Activated CD4-positive, alpha-beta T cell treated with anti-CD3 and anti-CD28 coated beads for 48 hours (primary cell): ENCODE measurements at regions not wholly inside any gene's neighbourhood (a gene's known extent, or its start where the extent isn't known, plus 50 kb on each side); places are given as distances from the start of the nearest gene placed in this dataset.
"Not testable (repeated sequence)": the region's sequence is repeated elsewhere in the genome, so short reads cannot be mapped to it uniquely, and the experiment has no call there.

ENCODE experiments used
- DNase-seq: peaks from one replicate; pipeline ENCODE4 v3.0.0-alpha.2; 2020

DNA sequence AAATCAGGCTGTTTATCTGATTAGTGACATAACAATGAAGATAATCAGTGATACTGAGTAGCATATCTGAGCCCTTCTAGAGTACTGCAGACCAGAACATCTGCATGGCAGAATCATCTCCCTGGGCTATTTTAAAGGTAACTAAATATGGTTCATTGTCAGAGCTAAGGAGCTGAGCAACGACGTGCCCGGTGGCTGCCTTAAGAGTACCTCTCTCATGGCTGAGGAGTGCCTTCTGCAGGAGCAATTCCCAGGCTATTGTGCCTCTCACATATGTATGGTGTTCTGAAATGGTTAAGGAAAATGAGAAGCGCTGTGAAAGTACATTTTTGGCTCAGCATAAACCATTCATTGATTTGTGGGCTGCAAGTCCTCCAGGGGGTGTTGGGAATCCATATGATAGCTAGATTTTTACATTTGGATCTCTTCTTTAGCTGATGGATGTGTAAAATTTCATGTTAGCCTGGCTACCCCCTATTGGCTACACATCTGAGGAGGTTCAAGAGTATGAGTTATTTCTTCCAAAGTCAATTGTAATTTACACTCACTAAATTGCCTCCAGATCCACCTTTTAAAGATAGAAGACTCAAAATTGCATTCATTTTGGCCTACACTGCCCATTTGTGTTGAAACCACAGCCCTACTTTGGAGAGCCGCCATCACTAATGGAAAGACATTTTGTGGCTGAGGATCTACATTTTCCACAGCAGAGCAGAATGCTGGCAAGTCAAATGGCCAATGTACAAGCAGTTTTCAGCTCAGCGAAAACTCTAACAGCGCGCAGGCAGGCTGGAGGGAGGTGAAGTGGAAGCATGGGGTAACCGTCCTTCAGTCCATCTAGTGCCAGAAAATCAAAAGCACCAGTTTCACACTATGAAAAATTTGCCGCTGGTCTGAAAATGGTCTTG lies 198.0 kb downstream of the SIM1 start:
- DNase-seq: no peak

DNA sequence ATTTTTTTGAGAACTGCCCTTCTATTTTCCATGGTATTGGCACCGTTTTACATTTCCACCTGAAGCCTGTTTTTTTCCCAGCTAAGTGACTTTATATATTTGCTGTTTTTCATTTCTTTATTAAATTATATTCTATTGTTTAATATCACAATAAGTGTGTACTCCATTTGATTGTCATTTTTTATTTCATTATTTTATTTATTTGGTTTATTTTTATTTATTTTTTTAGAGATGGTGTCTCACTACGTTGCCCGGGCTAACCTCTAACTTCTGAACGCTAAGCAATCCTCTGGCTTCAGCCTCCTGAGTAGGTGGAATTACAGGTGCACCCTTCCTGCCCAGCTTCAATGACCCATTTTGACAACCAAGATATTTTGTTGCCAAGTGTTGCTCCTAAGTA lies 202.6 kb downstream of the SIM1 start:
- no peak for DNase-seq

DNA sequence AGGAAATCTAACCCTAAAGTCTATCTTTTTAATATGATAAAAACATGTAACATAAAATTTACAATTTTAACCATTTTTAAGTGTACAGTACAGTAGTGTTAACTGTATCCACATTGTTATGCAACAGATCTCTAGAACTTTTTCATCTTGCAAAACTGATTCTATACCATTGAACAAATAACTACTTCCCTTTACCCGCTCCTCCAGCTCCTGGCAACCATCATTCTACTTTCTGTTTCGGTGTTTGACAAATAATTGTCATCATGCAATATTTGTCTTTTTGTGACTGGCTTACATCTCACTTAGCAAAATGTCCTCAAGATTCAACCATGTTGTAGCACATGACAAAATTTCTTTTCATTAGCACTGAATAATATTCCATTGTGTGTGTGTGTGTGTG lies 203.2 kb downstream of the SIM1 start:
- no peak for DNase-seq

DNA sequence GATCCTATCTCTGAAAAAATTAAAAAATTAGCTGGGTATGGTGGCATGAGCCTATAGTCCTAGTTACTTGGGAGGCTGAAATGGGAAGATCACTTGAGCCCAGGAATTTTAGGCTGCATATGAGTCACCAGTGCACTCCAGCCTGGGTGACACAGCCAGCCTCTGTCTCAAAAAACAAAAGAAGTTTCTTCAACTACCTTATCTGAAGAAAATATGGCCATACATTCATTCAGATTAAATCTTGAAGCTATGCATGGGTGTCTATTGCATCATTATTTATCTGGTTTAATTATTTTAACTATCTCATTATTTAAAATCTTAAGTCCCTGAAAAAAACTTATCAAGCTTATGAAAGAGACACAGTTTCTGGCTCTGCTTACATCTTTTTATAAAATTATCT lies 204.1 kb downstream of the SIM1 start:
- no peak for DNase-seq

DNA sequence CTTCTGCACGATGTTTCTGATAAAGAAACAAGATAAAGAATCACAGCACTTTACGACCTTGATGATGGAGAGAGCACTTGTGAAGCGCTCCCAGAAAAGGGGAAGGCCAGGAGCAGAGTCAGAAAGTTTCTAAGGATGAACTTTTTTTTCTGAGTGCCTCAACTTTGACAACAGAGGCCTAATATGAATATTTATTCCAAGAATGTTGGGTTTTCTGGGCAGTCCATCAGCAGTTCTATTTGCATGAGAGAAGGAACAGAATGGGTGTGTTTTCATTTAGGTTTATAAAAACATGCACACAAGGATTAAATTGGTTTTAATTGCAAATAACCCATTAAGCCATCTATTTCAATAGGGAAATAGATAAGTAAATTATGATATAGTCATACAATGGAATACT lies 204.9 kb downstream of the SIM1 start:
- no peak for DNase-seq

DNA sequence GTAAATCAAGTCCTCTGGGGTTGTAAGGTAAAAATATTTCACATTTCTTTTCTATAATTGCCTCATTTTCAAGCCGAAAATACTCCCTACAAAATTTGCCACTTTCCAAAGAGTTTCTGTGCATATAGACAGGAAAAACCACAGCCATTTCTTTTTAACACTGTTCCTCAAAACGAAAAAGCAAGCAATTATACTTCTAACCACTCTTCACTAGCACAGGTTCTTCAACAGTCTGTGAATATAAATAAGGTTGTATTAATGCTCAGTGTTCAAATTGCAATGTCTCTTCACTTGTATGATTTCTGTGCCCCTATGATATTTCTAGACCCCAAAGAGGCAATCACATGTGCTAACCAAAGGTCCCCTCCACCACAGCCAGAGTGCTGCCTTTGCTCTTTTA lies 206.0 kb downstream of the SIM1 start:
- no peak for DNase-seq

DNA sequence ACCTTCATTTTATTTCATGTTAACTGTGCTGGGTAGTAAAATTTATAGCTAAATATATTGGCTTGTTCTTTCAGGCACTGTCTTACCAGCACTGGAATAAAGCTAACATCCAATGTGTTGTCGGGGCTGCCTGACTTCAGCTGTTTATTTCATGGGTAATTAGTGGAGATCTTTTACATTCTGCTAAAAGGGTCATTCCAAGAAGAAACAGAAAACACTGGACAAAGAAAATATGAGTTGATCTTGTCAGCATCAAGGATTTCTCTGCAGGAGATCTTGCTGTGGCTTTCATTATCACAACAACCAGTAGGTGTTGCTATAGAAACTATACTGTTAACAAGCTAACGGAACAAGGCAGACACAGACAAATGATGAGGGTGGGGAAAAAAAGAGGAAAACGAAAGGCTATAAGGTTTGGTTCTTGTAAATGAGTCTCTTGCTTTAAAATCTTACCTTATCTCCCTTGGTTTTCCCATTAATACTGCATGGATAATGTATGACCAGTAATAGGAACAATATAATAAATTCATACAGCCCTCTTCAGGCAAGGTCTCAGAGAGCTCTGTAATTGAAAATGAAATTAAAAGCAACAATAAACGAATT lies 206.8 kb downstream of the SIM1 start:
- DNase-seq: no peak

DNA sequence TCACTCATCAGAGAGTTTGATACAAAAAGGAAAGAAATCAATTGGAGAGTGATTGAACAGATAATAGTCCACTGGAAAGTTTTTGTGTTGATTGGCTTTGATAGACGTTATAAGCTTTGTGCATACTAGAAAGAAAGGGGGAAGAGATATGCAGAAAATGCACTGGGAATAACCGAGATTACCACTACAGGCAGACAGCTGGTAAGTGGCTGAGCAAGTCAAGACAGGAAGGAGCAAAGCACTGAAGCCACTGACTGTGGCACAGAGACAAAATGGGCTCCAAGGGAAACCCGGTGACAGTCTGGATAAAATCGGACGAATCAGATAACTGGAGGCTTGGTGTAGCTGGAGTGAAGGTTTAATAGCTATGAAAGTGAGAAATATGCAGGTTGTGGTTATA lies 209.0 kb downstream of the SIM1 start:
- no peak for DNase-seq

DNA sequence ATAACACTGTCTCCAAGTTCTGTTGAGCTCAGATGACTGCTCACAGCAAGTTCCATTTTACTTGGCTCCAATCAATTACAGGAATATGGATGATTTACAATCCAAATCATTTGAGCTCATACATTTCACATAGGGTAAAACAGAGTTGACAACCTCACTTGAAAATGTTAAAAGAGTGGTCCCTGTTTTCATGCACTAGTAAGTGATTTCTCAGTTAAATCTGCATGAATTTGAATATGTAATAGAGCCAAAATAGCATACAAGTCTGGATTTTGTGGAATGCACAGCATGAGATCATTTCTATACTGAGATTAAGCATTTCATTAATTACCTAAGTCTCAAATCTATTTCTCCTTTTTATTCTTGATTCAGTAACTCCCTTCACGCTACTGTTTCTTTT lies 217.6 kb downstream of the SIM1 start:
- no peak for DNase-seq

DNA sequence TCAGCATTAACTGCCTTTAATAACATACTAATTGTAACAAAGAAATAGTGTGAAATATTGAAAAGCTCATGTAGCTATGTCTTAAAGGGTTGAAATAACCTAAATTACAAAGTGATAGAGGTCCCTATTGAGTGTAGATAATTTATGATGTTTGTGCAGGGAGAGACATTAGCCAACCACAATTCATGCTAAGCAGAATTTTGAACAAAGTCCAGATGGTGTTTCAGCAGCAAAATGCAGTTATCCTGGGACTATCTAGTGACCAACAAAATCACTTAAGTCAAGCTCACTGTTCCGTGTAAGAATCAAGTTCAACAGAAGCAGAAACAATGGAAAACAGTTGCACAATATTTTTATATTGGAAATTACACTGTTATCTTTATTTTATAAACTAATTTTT lies 218.5 kb downstream of the SIM1 start:
- DNase-seq: no peak

DNA sequence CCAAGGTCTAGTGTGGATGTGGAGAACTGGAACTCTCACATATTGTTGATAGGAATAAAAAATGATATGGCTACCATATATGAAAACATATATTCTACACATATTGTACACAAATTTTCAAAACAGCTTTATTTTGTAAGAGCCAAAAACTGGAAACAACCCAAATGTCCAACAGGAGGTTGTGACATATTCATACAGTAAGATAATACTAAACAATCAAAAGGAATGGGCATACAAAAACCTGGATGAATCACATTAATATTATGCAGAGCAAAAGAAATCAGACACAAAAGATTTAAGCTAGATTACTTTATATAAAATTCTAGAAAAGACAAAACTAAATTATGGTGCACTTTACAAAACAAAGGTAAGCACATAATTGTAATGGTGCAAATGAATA lies 223.9 kb downstream of the SIM1 start:
- no peak for DNase-seq

DNA sequence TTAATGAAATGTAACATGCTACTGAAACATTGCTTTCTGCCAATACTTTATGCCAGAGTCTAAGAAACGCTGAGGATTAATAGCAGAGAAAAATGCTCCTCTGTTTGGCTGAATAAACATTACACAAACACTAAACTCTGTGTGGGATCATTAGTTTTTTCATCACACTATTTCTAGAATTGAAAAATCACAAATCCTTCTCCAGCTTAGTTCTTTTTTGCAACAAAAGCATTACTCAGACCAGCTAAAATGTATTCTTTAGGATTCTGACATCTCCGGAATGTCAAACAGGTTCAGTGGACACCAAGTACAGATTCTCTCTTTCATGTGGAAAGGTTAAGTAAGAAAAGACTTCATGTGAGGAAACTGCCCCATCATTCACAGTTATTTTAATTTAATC lies 226.9 kb downstream of the SIM1 start:
- no peak for DNase-seq

DNA sequence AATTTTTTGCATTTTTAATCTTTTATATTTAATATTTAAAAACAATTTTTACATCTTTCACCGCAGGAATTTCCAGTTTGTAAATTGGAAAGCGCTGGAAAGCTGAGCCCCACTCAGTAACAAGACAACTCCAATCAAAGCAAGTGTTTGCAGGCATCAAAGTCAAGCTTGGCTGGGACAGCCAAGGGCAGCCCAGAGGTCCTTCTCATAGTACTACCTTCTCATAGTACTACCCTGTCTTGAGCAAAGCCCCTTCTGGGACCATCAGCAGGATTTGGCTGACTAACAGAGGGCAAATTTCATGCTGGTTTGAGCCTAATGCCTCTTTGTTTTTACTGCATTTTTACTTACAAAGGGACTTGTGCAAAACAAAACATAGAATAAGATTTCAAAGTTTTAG lies 228.3 kb downstream of the SIM1 start:
- DNase-seq: no peak

DNA sequence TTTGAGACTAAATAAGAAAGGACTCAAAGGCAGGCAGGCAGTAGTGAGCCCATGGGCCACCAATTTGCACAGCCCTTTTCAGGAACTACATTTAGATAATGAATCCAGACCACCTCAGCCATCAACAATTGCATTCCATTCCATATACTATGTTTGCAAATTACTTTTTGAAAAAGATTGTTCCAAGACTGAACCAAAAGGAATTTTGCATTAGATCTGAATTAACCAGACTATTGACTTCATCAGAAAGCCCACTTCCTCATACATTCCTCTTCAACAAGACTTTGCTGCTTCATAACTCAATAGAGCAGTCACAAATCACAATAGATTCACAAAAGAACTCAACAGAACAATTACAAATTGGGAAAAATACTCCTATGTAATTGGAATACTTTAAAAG lies 229.1 kb downstream of the SIM1 start:
- DNase-seq: no peak

DNA sequence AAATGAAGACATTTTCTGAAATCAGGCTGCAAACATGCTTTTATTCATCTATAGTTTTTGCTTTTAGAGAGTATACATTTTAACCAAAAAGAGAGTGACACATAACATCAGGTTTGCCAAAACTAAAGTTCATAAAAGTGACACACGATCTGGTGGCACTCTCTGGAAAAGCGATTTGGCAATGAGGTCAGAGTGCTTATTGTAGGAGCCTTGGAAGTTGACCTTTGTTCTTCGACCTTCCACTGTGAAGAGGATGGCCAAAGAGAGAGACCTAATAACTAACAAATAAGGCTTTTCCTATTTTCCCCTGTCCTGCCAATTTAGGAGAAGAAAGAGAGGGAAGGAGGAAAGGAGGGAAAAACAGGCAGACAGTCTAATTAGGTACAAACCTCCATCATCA lies 230.1 kb downstream of the SIM1 start:
- DNase-seq: no peak

DNA sequence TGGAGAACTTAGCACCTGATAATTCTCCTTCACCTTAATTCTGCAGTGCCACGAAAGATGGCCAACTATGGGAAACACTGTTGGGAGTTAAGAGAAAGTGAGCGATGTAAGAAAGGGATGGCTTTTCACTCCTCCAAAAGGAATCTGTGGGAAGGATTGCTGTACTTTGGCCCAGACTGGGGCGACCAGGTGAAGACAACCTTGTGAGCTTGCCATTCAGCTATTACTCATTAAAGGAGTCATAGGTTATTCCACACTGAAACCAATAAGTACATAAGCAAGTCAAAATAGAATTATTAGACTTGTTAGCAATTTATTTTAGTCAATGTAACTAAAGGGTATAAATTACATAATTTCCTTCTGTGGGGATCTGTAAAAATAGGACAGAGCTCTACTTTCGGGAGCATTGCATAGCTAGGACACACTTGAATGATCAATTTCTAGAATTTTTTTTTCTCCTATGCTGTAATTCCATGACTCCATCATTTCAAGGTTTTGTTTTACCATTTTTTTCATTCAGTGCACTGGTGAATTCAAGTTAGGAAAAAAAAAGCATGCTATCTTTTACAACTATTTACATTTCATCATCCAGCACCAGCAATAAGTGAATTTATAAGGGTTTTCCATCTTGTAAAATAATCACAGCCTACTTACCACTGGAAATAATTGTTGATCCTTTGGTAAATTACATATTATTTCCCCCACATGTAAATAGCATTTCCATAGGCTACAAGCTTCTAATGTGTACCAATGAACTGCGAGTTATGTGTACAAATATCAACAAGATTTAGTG lies 231.7 kb downstream of the SIM1 start:
- no peak for DNase-seq

DNA sequence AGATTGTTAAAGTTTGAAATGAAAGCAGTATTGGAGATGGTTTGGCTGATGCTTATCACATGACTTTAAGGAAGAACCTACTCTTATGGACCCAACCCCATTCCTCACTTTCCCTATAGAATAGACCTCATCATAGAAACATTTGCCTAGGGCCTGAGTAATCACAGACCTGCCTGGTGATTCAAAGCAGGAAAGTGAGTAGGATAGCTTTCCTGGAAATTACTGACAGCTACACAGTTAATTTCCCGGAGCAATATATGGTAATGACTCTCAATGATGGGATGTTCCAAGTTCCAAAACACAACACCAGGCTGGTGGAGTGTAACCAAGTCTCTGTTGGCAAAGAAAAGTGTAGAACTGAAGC lies 233.8 kb downstream of the SIM1 start:
- no peak for DNase-seq

DNA sequence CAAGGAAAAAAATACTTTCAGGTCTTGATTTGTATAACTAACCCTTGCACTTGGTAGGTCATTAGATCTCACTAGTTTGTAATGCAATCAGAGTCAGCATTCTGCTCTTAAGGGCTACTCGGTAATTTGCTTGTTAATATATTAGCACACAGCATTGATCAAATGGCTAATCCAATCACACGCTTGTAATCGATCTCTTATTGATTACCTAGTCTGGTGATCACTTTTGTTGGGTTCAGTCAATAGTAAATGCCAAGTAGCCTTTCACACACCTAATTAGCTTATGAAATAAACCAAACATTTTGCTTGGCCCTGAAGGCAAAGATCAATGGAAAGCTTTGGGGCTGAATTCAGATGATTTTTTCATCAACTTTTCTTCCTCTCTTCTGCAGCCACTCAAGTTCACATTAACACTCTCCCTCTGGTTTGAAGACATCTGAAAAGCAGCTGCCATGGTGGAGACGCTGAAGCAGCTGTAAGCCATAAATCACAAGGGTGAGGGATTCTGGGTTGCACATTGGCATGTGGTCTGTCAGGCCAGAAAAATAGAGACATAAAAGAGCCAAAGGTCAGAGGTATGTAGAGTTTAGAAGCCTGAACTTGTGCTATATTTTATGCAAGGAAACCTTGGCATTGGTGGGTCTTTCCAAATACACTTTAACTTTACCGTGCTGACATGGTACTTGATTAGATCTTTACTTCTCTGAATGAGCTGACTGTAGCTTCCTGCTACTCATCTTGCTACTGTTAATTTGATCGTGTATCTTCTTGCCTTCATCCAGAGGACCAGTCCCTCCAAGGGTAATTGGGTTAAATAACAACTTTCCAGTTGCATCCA lies 234.4 kb downstream of the SIM1 start:
- DNase-seq: no peak

DNA sequence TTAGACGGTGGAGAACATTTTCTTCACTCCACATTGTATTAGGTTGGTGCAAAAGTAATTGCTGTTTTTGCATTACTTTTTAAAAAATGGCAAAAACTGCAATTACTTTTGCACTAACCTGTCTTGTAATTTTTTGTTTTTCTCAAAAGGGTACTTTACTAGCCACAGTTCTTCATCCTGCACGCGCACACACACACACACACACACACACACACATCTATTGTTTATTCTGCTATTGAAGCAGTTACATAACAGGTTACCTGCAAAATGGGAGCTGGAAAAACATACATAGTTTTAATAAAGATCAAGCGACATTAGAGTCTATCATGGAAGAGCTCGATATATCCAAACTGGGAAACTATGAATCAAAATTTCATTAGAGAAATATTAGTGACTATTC lies 235.2 kb downstream of the SIM1 start:
- no peak for DNase-seq

DNA sequence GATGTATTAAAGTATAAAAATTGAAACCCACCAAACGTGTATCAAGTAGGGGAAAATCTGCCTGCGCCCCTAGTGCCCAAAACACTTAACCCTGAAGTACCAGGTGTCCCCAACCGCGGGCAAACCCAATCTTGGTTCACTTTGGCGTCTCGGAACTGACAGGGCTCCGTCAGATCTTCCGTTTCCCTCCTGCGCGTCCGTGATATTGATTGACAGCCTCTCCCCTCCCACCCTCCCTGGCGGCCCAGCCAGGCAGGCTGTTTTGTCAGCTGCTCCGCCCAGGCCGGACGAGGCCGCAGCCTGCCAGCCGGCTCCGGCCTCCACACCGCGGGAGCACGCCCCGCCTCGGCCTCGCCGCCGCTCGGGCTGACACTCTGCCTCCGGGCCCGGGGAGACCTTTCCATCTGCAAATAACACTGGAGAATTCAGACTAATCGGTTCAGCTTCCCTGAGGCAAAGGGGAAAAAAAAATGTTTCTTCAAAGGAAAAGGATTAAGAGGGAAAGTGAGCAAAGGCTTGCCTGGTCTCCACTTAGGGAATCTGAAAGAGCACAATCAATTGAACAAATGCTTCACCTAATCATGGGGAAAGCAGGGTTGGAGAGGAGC lies 234.9 kb upstream of the MCHR2 start:
- DNase-seq: peak; percentile 57

DNA sequence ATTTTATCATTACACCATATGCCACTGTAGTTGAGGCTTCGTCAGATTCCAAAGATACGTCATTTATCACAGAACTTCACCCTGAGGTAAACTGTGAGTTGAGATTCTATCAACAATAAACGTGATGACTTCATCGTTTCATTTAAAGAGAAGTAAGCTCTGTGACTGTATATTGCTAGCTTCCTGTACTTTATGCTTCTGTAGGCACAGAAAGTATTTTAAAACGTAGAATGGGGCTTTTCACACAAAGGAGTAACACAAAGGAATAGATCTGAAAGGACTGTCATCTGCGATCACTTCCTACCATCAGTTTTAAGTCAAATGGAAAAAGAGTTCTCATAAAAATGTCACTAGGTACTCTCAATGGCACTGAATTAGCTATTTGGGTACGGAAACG lies 234.4 kb upstream of the MCHR2 start:
- DNase-seq: no peak

DNA sequence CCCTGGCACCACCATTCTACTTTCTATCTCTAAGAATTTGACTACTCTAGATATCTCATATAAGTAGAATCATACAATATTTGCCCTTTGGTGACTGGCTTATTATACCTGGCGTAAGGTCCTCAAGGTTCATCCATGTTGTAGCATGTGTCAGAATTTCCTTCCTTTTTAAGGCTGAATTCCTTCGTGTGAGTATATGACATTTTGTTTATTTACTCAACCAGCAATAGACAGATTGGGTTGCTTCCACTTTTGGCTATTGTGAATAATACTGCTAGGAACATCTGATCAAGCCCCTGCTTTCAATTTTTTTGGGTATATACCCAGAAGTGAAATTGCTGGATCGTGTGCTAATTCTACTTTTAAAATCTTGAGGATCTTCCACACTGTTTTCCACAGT lies 232.8 kb upstream of the MCHR2 start:
- DNase-seq: no peak

DNA sequence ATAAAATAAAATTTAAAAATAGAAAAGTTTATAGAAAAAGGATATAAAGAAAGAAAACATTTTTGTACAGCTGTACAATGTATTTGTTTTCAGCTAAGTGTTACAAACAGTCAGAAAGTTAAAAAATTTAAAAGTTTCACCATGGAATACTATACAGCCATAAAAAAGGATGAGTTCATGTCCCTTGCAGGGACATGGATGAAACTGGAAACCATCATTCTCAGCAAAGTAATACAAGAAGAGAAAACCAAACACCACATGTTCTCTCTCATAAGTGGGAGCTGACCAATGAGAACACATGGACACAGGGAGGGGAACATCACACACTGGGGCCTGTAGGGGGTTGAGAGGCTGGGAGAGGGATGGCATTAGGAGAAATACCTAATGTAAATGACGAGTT lies 229.9 kb upstream of the MCHR2 start:
- DNase-seq: not testable (repeated sequence)
